Neural progenitor cell (in vitro differentiated cells): ENCODE measurements at regions not wholly inside any gene's neighbourhood (a gene's known extent, or its start where the extent isn't known, plus 50 kb on each side); places are given as distances from the start of the nearest gene placed in this dataset.

Experiments used
- DNase-seq: peaks from one replicate; pipeline ENCODE4 v3.0.0-alpha.2; 2016; ENCODE audit warnings: low spot score
- H2AFZ ChIP-seq: fragments of 200-600 bp; sonication (generic); replicated peaks from 2 replicates; pipeline ENCODE4 v1.6.1; 2016; ENCODE audit warnings: antibody characterized with exemption
- H3F3A ChIP-seq: fragments of 200-600 bp; sonication (generic); 2 replicates; pipeline ENCODE4 v1.6.1; 2016; ENCODE audit warnings: antibody characterized with exemption, low read depth
- H3K27ac ChIP-seq: fragments of 200-600 bp; sonication (generic); 2 replicates; pipeline ENCODE4 v1.5.1; 2016; ENCODE audit warnings: mild to moderate bottlenecking
- H3K27me3 ChIP-seq: fragments of 200-600 bp; sonication (generic); 2 replicates; pipeline ENCODE4 v1.6.1; 2016; ENCODE audit warnings: mild to moderate bottlenecking, moderate library complexity
- H3K36me3 ChIP-seq: fragments of 200-600 bp; sonication (generic); 2 replicates; pipeline ENCODE4 v1.5.1; 2016
- H3K4me1 ChIP-seq: fragments of 200-600 bp; sonication (generic); 2 replicates; pipeline ENCODE4 v1.6.1; 2016; ENCODE audit warnings: mixed run types
- H3K4me2 ChIP-seq: fragments of 200-600 bp; sonication (generic); 2 replicates; pipeline ENCODE4 v1.6.1; 2016
- H3K4me3 ChIP-seq: fragments of 200-600 bp; sonication (generic); 2 replicates; pipeline ENCODE4 v1.5.1; 2016
- H3K79me2 ChIP-seq: fragments of 200-600 bp; sonication (generic); 2 replicates; pipeline ENCODE4 v1.6.1; 2016; ENCODE audit warnings: low read depth
- H3K9ac ChIP-seq: fragments of 200-600 bp; sonication (generic); 2 replicates; pipeline ENCODE4 v1.6.1; 2016
- H3K9me3 ChIP-seq: fragments of 200-600 bp; sonication (generic); 2 replicates; pipeline ENCODE4 v1.5.1; 2016; ENCODE audit warnings: low read depth
- H4K20me1 ChIP-seq: fragments of 200-600 bp; sonication (generic); 2 replicates; pipeline ENCODE4 v1.6.1; 2016; ENCODE audit warnings: low read depth
- H3K27ac Mint-ChIP-seq: 3 replicates; pipeline ENCODE4 v1.8.0; 2021; ENCODE audit warnings: mixed read lengths
- H3K27me3 Mint-ChIP-seq: 2 replicates; pipeline ENCODE4 v1.8.0; 2022; ENCODE audit warnings: low read depth, mild to moderate bottlenecking, inconsistent platforms, moderate library complexity, mixed read lengths; ENCODE audit not compliant: insufficient read depth
- H3K36me3 Mint-ChIP-seq: 3 replicates; pipeline ENCODE4 v1.8.0; 2021; ENCODE audit warnings: mixed read lengths
- H3K4me1 Mint-ChIP-seq: 3 replicates; pipeline ENCODE4 v1.8.0; 2021; ENCODE audit warnings: mixed read lengths
- H3K4me3 Mint-ChIP-seq: 3 replicates; pipeline ENCODE4 v1.8.0; 2021; ENCODE audit warnings: mild to moderate bottlenecking, moderate library complexity, mixed read lengths
- H3K9me3 Mint-ChIP-seq: 3 replicates; pipeline ENCODE4 v1.8.0; 2020; ENCODE audit warnings: mixed read lengths
- EZH2 ChIP-seq: fragments of 200-600 bp; sonication (generic); IDR thresholded peaks from 2 replicates; pipeline ENCODE4 v1.6.1; 2017; ENCODE audit warnings: antibody characterized with exemption, mild to moderate bottlenecking, moderate library complexity
- EZH2phosphoT487 ChIP-seq: fragments of 200-600 bp; sonication (generic); IDR thresholded peaks from 2 replicates; pipeline ENCODE4 v1.6.1; 2017; ENCODE audit warnings: antibody characterized with exemption
- TF ChIP-seq, protein P1 (sequence below): fragments of 200-600 bp; sonication (generic); IDR thresholded peaks from 2 replicates; pipeline ENCODE4 v1.5.1; 2017; ENCODE audit warnings: antibody characterized with exemption, mild to moderate bottlenecking

DNA sequence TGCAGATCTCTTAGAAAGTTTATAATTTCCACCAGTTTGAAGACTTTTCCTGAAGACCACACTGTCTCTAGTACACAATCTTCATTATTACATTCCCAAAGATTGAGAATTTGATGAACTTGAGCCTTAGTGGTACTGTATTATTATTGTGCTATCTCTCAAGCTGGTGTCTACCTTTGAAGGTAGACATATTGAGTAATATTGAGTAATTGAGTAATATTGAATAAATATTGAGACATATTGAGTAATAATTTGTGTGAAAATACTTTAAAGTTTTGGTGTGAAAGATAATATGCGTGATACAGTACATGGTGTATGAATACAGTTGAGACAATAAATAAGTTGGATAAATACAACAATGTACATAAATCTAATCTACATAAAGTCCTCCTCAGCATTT lies 613.1 kb upstream of the ADGRL2 start:
- Histone ChIP-seq H3K27ac (no peak overlapping the region), H4K20me1 (no peaks in the 10 kb centered on the region), H3F3A (no peaks in the 10 kb centered on the region), H2AFZ (no peak overlapping the region), H3K4me2 (no peak overlapping the region), H3K4me1 (peaks cover 16% of the 10 kb centered on the region), H3K36me3 (no peaks in the 10 kb centered on the region), H3K27me3 (no peaks in the 10 kb centered on the region), H3K9ac (no peak overlapping the region), H3K4me3 (no peak overlapping the region), H3K79me2 (no peaks in the 10 kb centered on the region), H3K9me3 (no peaks in the 10 kb centered on the region)
- no peak overlapping the region for H3K27ac Mint-ChIP-seq
- no peaks in the 10 kb centered on the region for H3K27me3 Mint-ChIP-seq
- H3K9me3 Mint-ChIP-seq = peaks cover 3% of the 10 kb centered on the region
- no peak overlapping the region for H3K4me3 Mint-ChIP-seq
- TF ChIP-seq, protein P1, sequence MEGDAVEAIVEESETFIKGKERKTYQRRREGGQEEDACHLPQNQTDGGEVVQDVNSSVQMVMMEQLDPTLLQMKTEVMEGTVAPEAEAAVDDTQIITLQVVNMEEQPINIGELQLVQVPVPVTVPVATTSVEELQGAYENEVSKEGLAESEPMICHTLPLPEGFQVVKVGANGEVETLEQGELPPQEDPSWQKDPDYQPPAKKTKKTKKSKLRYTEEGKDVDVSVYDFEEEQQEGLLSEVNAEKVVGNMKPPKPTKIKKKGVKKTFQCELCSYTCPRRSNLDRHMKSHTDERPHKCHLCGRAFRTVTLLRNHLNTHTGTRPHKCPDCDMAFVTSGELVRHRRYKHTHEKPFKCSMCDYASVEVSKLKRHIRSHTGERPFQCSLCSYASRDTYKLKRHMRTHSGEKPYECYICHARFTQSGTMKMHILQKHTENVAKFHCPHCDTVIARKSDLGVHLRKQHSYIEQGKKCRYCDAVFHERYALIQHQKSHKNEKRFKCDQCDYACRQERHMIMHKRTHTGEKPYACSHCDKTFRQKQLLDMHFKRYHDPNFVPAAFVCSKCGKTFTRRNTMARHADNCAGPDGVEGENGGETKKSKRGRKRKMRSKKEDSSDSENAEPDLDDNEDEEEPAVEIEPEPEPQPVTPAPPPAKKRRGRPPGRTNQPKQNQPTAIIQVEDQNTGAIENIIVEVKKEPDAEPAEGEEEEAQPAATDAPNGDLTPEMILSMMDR = no peak
- TF ChIP-seq EZH2phosphoT487 (no peak), EZH2 (no peak)
- H3K4me1 Mint-ChIP-seq = peaks cover 3% of the 10 kb centered on the region
- no peaks in the 10 kb centered on the region for H3K36me3 Mint-ChIP-seq
- no peak for DNase-seq

DNA sequence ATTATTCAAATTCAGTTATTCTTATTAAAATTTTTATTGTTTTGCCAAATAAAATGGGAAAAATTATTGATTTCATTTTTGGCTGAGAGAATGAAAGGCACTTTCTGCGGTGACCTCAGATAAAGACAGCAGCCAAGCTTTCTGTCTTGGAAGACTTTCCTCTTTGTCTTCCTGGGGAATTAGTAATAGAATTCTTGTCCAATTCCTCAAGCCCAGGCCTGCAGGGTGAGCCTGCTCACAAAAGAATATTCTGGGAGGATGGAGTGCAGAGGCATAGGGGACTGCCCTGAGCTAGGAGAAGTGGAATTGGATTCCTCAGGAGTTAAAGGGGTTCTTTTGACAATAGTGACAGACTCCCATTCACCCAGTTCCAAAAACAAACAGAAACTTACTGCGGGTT lies 614.5 kb upstream of the ADGRL2 start:
- Histone ChIP-seq H3K4me2 (no peak overlapping the region), H3F3A (no peaks in the 10 kb centered on the region), H3K4me1 (peaks cover 16% of the 10 kb centered on the region), H3K36me3 (no peaks in the 10 kb centered on the region), H3K79me2 (no peaks in the 10 kb centered on the region), H3K9me3 (peaks cover 6% of the 10 kb centered on the region), H3K27ac (peak overlapping the region; percentile 42), H3K9ac (no peak overlapping the region), H3K4me3 (no peak overlapping the region), H2AFZ (no peak overlapping the region), H3K27me3 (no peaks in the 10 kb centered on the region), H4K20me1 (no peaks in the 10 kb centered on the region)
- H3K4me3 Mint-ChIP-seq = no peak overlapping the region
- DNase-seq = peak; percentile 45
- peaks cover 8% of the 10 kb centered on the region for H3K9me3 Mint-ChIP-seq
- TF ChIP-seq EZH2 (no peak), EZH2phosphoT487 (no peak)
- TF ChIP-seq, protein P1 = no peak
- peaks cover 3% of the 10 kb centered on the region for H3K4me1 Mint-ChIP-seq
- no peaks in the 10 kb centered on the region for H3K36me3 Mint-ChIP-seq
- H3K27me3 Mint-ChIP-seq = no peaks in the 10 kb centered on the region
- H3K27ac Mint-ChIP-seq = peak overlapping the region; percentile 14

DNA sequence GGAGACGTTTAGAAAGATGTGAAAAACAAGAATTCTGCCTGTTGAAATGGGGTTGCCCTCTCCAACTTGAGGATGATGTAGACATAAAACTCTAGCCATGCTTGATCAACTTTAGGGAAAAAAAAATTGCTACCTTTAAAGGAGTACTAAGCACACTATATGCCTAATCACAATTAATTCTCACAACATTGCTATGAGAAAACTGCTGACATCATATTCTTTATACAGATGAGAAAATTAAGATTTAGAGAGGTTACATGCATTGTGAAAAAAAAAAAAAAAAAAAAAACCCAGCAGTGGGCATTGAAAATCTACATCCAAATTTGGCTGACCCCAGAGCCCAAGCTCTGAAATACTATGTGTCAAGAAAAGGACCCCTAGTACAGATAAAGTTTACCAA lies 617.2 kb upstream of the ADGRL2 start:
- H3K9me3 Mint-ChIP-seq = peaks cover 5% of the 10 kb centered on the region
- H3K36me3 Mint-ChIP-seq = no peaks in the 10 kb centered on the region
- DNase-seq = no peak
- Histone ChIP-seq H2AFZ (no peak overlapping the region), H3K36me3 (no peaks in the 10 kb centered on the region), H3K4me1 (peaks cover 16% of the 10 kb centered on the region), H3K4me2 (no peak overlapping the region), H3K9me3 (peaks cover 6% of the 10 kb centered on the region), H3K27ac (no peak overlapping the region), H3F3A (no peaks in the 10 kb centered on the region), H3K9ac (no peak overlapping the region), H3K4me3 (no peak overlapping the region), H3K79me2 (no peaks in the 10 kb centered on the region), H4K20me1 (no peaks in the 10 kb centered on the region), H3K27me3 (no peaks in the 10 kb centered on the region)
- peaks cover 3% of the 10 kb centered on the region for H3K4me1 Mint-ChIP-seq
- no peak overlapping the region for H3K4me3 Mint-ChIP-seq
- no peak overlapping the region for H3K27ac Mint-ChIP-seq
- TF ChIP-seq, protein P1 = no peak
- no peak for TF ChIP-seq EZH2phosphoT487
- TF ChIP-seq EZH2 = no peak
- no peaks in the 10 kb centered on the region for H3K27me3 Mint-ChIP-seq

DNA sequence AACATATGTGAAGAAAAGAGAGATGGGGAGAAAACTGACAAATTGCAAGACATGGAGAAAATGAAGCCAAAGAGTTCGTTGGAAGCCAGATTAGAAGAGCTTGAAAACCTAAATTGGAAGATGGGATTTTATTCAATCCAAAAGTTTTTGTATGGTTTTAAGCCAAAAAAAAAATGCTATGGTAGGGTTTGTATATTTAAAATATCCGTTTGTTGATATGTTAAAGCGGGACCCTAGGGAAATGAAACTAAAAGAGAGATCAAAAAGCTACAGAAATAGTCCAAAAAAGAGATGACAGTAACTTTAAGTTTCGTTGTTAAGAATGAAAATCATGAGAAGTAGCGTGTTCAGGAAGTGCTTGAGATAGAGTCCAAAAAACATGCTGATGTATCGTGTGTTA lies 617.7 kb upstream of the ADGRL2 start:
- no peaks in the 10 kb centered on the region for H3K79me2 ChIP-seq
- H2AFZ ChIP-seq = no peak overlapping the region
- TF ChIP-seq, protein P1 = no peak
- TF ChIP-seq EZH2phosphoT487 (no peak), EZH2 (no peak)
- Mint-ChIP-seq H3K4me1 (peaks cover 3% of the 10 kb centered on the region), H3K27ac (no peak overlapping the region), H3K27me3 (no peaks in the 10 kb centered on the region), H3K9me3 (peaks cover 5% of the 10 kb centered on the region), H3K36me3 (no peaks in the 10 kb centered on the region), H3K4me3 (no peak overlapping the region)
- H3K4me3 ChIP-seq = no peak overlapping the region
- H3K9ac ChIP-seq = no peak overlapping the region
- peaks cover 6% of the 10 kb centered on the region for H3K9me3 ChIP-seq
- no peak for DNase-seq
- no peaks in the 10 kb centered on the region for H3K36me3 ChIP-seq
- H3K4me2 ChIP-seq = no peak overlapping the region
- no peaks in the 10 kb centered on the region for H4K20me1 ChIP-seq
- no peaks in the 10 kb centered on the region for H3K27me3 ChIP-seq
- peaks cover 16% of the 10 kb centered on the region for H3K4me1 ChIP-seq
- H3F3A ChIP-seq = no peaks in the 10 kb centered on the region
- no peak overlapping the region for H3K27ac ChIP-seq
